ENCODE measurements at regions not wholly inside any gene's neighbourhood (a gene's known extent, or its start where the extent isn't known, plus 50 kb on each side); places are given as distances from the start of the nearest gene placed in this dataset.

GRCh38 chr5:135643881-135644766 lies 65.3 kb upstream of the CXCL14 start:
- no peaks in the 10 kb centered on the region for H4K20me1 ChIP-seq (ENCODE audit: insufficient read depth, low read length)
- H3K4me3 ChIP-seq (ENCODE audit: low read length), result no peak overlapping the region
- no peak overlapping the region for H3K27ac ChIP-seq (ENCODE audit: low read length)
- no peaks in the 10 kb centered on the region for H3F3A ChIP-seq (ENCODE audit: insufficient read depth, low read length)
- no peaks in the 10 kb centered on the region for H3K36me3 ChIP-seq (replicated peaks; ENCODE audit: insufficient read depth, low read length)
- DNase-seq, result no peak
- no peaks in the 10 kb centered on the region for H3K4me1 ChIP-seq (ENCODE audit: low read length)
- TF ChIP-seq CTCF (IDR thresholded peaks at IDR 0.05; ENCODE audit: low read length) (no peak), EZH2phosphoT487 (IDR thresholded peaks at IDR 0.05; ENCODE audit: low read length) (no peak)
- H2AFZ ChIP-seq (ENCODE audit: low read length), result no peak overlapping the region
- H3K9ac ChIP-seq (ENCODE audit: low read length), result no peak overlapping the region
- H3K9me2 ChIP-seq (replicated peaks; ENCODE audit: insufficient read depth, low read length), result no peaks in the 10 kb centered on the region
- H3K27me3 ChIP-seq (replicated peaks; ENCODE audit: insufficient read depth, low read length), result no peaks in the 10 kb centered on the region
- no peaks in the 10 kb centered on the region for H3K79me2 ChIP-seq (ENCODE audit: low read length)
- H3K4me2 ChIP-seq (ENCODE audit: low read depth, low read length), result no peak overlapping the region
- no peaks in the 10 kb centered on the region for H3K9me3 ChIP-seq (replicated peaks; ENCODE audit: insufficient read depth, low read length)

- Histone ChIP-seq H3K9me2 (replicated peaks; ENCODE audit: insufficient read depth, low read length) (no peaks in the 10 kb centered on the region), H3K79me2 (ENCODE audit: low read length) (no peaks in the 10 kb centered on the region), H3K27ac (ENCODE audit: low read length) (no peak overlapping the region), H4K20me1 (ENCODE audit: insufficient read depth, low read length) (no peaks in the 10 kb centered on the region), H3K9ac (ENCODE audit: low read length) (no peak overlapping the region), H3K4me1 (ENCODE audit: low read length) (no peaks in the 10 kb centered on the region), H2AFZ (ENCODE audit: low read length) (no peak overlapping the region), H3K36me3 (replicated peaks; ENCODE audit: insufficient read depth, low read length) (no peaks in the 10 kb centered on the region), H3K9me3 (replicated peaks; ENCODE audit: insufficient read depth, low read length) (no peaks in the 10 kb centered on the region), H3K27me3 (replicated peaks; ENCODE audit: insufficient read depth, low read length) (no peaks in the 10 kb centered on the region), H3K4me2 (ENCODE audit: low read depth, low read length) (no peak overlapping the region), H3K4me3 (ENCODE audit: low read length) (no peak overlapping the region), H3F3A (ENCODE audit: insufficient read depth, low read length) (no peaks in the 10 kb centered on the region)
- TF ChIP-seq EZH2phosphoT487 (IDR thresholded peaks at IDR 0.05; ENCODE audit: low read length) (no peak), CTCF (IDR thresholded peaks at IDR 0.05; ENCODE audit: low read length) (no peak), EZH2 (optimal IDR thresholded peaks at IDR 0.05; ENCODE audit: low read depth, low read length) (no peak)
- no peak for DNase-seq
Measured at GRCh38 chr5:135642934-135643333, 64.1 kb upstream of the CXCL14 start.

GRCh38 chr5:135642488-135642870 lies 63.7 kb upstream of the CXCL14 start:
- Histone ChIP-seq H4K20me1 (ENCODE audit: insufficient read depth, low read length) (no peaks in the 10 kb centered on the region), H2AFZ (ENCODE audit: low read length) (no peak overlapping the region), H3K4me1 (ENCODE audit: low read length) (no peaks in the 10 kb centered on the region), H3K9me2 (replicated peaks; ENCODE audit: insufficient read depth, low read length) (no peaks in the 10 kb centered on the region), H3K27ac (ENCODE audit: low read length) (no peak overlapping the region), H3K36me3 (replicated peaks; ENCODE audit: insufficient read depth, low read length) (no peaks in the 10 kb centered on the region), H3K79me2 (ENCODE audit: low read length) (no peaks in the 10 kb centered on the region), H3K9me3 (replicated peaks; ENCODE audit: insufficient read depth, low read length) (no peaks in the 10 kb centered on the region), H3K9ac (ENCODE audit: low read length) (no peak overlapping the region), H3K27me3 (replicated peaks; ENCODE audit: insufficient read depth, low read length) (no peaks in the 10 kb centered on the region), H3K4me2 (ENCODE audit: low read depth, low read length) (no peak overlapping the region), H3F3A (ENCODE audit: insufficient read depth, low read length) (no peaks in the 10 kb centered on the region), H3K4me3 (ENCODE audit: low read length) (no peak overlapping the region)
- TF ChIP-seq EZH2 (optimal IDR thresholded peaks at IDR 0.05; ENCODE audit: low read depth, low read length) (no peak), EZH2phosphoT487 (IDR thresholded peaks at IDR 0.05; ENCODE audit: low read length) (no peak), CTCF (IDR thresholded peaks at IDR 0.05; ENCODE audit: low read length) (no peak)
- DNase-seq, result no peak
